ENCODE measurements at regions not wholly inside any gene's neighbourhood (a gene's known extent, or its start where the extent isn't known, plus 50 kb on each side); places are given as distances from the start of the nearest gene placed in this dataset.

GRCh38 chr21:15566703-15567102, 163.1 kb upstream of the USP25 start:
- BruUV-seq (replicated peaks) = no TSS peak
- no peak overlapping the region for H3K27ac Mint-ChIP-seq (ENCODE audit: low read depth, unreplicated experiment)

GRCh38 chr21:15567191-15567590, 162.6 kb upstream of the USP25 start:
- CTCF ChIA-PET = interaction anchor here (0.7 to 1.7 kb wide), 3 partner anchors 14 to 1271 kb away, joined by 3 to 6 read pairs (median 3); no protein-coding TSS in a partner anchor
- BruUV-seq (replicated peaks) = no TSS peak
- no peak for DNase-seq (ENCODE audit: unreplicated experiment)
- POLR2A ChIA-PET = interaction anchor here (0.6 kb wide), 1 partner anchor 80 kb away, joined by 3 read pairs; no protein-coding TSS in a partner anchor
- H3K4me3 Mint-ChIP-seq (ENCODE audit: unreplicated experiment) = no peak overlapping the region
- no peaks in the 10 kb centered on the region for H3K27me3 Mint-ChIP-seq (ENCODE audit: insufficient read depth, unreplicated experiment)
- no peak for TF ChIP-seq CTCF (IDR thresholded peaks at IDR 0.05; ENCODE audit: unreplicated experiment)
- H3K36me3 Mint-ChIP-seq (ENCODE audit: insufficient read depth, unreplicated experiment) = no peaks in the 10 kb centered on the region
- no peaks in the 10 kb centered on the region for H3K9me3 Mint-ChIP-seq (ENCODE audit: unreplicated experiment)
- intact Hi-C loops (cut with micrococcal nuclease) = no loop called here
- H3K4me1 Mint-ChIP-seq (ENCODE audit: insufficient read depth, unreplicated experiment) = no peaks in the 10 kb centered on the region
- H3K27ac Mint-ChIP-seq (ENCODE audit: low read depth, unreplicated experiment) = no peak overlapping the region

More at GRCh38 chr21:15566703-15567102, 163.1 kb upstream of the USP25 start:
- TF ChIP-seq CTCF (IDR thresholded peaks at IDR 0.05; ENCODE audit: unreplicated experiment) = no peak
- H3K4me3 Mint-ChIP-seq (ENCODE audit: unreplicated experiment) = no peak overlapping the region
- no peaks in the 10 kb centered on the region for H3K27me3 Mint-ChIP-seq (ENCODE audit: insufficient read depth, unreplicated experiment)
- ChIA-PET CTCF (interaction anchor here (0.7 to 1.0 kb wide), 2 partner anchors 1154 to 1270 kb away, joined by 3 read pairs; no protein-coding TSS in a partner anchor), POLR2A (no interaction called here)
- H3K9me3 Mint-ChIP-seq (ENCODE audit: unreplicated experiment) = no peaks in the 10 kb centered on the region
- H3K4me1 Mint-ChIP-seq (ENCODE audit: insufficient read depth, unreplicated experiment) = no peaks in the 10 kb centered on the region
- DNase-seq (ENCODE audit: unreplicated experiment) = no peak
- H3K36me3 Mint-ChIP-seq (ENCODE audit: insufficient read depth, unreplicated experiment) = no peaks in the 10 kb centered on the region
- intact Hi-C loops (cut with micrococcal nuclease) = no loop called here

GRCh38 chr21:15568516-15568915, 161.3 kb upstream of the USP25 start:
- H3K27ac Mint-ChIP-seq (ENCODE audit: low read depth, unreplicated experiment) = no peak overlapping the region
- no peaks in the 10 kb centered on the region for H3K36me3 Mint-ChIP-seq (ENCODE audit: insufficient read depth, unreplicated experiment)
- no peaks in the 10 kb centered on the region for H3K9me3 Mint-ChIP-seq (ENCODE audit: unreplicated experiment)
- intact Hi-C loops (cut with micrococcal nuclease) = no loop called here
- no peak for TF ChIP-seq CTCF (IDR thresholded peaks at IDR 0.05; ENCODE audit: unreplicated experiment)
- H3K27me3 Mint-ChIP-seq (ENCODE audit: insufficient read depth, unreplicated experiment) = no peaks in the 10 kb centered on the region
- H3K4me1 Mint-ChIP-seq (ENCODE audit: insufficient read depth, unreplicated experiment) = no peaks in the 10 kb centered on the region
- CTCF ChIA-PET = interaction anchor here (1.7 kb wide), 1 partner anchor 15 kb away, joined by 6 read pairs; no protein-coding TSS in a partner anchor
- no peak overlapping the region for H3K4me3 Mint-ChIP-seq (ENCODE audit: unreplicated experiment)
- no peak for DNase-seq (ENCODE audit: unreplicated experiment)
- BruUV-seq (replicated peaks) = no TSS peak
- POLR2A ChIA-PET = interaction anchor here (0.6 to 2.9 kb wide), 2 partner anchors 9 to 1142 kb away, joined by 4 to 7 read pairs; no protein-coding TSS in a partner anchor

- Mint-ChIP-seq H3K4me3 (ENCODE audit: unreplicated experiment) (no peak overlapping the region), H3K4me1 (ENCODE audit: insufficient read depth, unreplicated experiment) (no peaks in the 10 kb centered on the region), H3K36me3 (ENCODE audit: insufficient read depth, unreplicated experiment) (no peaks in the 10 kb centered on the region), H3K27me3 (ENCODE audit: insufficient read depth, unreplicated experiment) (no peaks in the 10 kb centered on the region), H3K27ac (ENCODE audit: low read depth, unreplicated experiment) (no peak overlapping the region), H3K9me3 (ENCODE audit: unreplicated experiment) (no peaks in the 10 kb centered on the region)
- CTCF ChIA-PET = interaction anchor here (0.7 kb wide), 1 partner anchor 752 kb away, joined by 4 read pairs; no protein-coding TSS in a partner anchor
- intact Hi-C loops (cut with micrococcal nuclease) = no loop called here
- no peak for DNase-seq (ENCODE audit: unreplicated experiment)
- TF ChIP-seq CTCF (IDR thresholded peaks at IDR 0.05; ENCODE audit: unreplicated experiment) = no peak
- POLR2A ChIA-PET = no interaction called here
- no TSS peak for BruUV-seq (replicated peaks)
These were observed 142.9 kb upstream of the USP25 start for GRCh38 chr21:15586752-15587427.

Measured in MCF 10A (cell line).